ENCODE measurements at regions not wholly inside any gene's neighbourhood (a gene's known extent, or its start where the extent isn't known, plus 50 kb on each side); places are given as distances from the start of the nearest gene placed in this dataset.

DNA sequence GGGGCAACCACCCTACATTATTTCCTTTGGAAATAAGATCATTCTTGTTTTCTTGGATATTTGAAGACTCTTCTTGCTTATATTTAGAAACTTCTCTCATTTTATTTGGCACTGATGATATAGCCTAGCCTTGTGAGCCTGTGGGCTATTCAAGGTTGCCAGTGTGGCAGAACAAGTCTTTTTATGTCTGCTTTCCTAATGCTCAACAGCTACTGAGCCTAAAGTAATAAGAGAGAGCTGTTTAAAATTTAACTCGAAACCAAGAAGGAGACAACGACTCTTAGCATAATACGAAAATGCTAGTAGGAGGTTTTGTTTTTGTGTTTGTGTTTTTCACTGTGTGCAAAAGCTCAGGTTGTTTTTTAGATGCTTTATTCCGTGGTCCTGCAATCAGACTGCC lies 104.0 kb upstream of the CPM start:
- H3K27me3 Mint-ChIP-seq (ENCODE audit: low read depth), result peaks cover 2% of the 10 kb centered on the region
- H3K4me3 Mint-ChIP-seq (ENCODE audit: unreplicated experiment), result no peak overlapping the region
- TF ChIP-seq, protein P1, sequence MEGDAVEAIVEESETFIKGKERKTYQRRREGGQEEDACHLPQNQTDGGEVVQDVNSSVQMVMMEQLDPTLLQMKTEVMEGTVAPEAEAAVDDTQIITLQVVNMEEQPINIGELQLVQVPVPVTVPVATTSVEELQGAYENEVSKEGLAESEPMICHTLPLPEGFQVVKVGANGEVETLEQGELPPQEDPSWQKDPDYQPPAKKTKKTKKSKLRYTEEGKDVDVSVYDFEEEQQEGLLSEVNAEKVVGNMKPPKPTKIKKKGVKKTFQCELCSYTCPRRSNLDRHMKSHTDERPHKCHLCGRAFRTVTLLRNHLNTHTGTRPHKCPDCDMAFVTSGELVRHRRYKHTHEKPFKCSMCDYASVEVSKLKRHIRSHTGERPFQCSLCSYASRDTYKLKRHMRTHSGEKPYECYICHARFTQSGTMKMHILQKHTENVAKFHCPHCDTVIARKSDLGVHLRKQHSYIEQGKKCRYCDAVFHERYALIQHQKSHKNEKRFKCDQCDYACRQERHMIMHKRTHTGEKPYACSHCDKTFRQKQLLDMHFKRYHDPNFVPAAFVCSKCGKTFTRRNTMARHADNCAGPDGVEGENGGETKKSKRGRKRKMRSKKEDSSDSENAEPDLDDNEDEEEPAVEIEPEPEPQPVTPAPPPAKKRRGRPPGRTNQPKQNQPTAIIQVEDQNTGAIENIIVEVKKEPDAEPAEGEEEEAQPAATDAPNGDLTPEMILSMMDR (IDR thresholded peaks at IDR 0.05), result no peak
- H3K4me1 Mint-ChIP-seq (ENCODE audit: low read depth), result no peaks in the 10 kb centered on the region
- no peak overlapping the region for H3K27ac Mint-ChIP-seq (ENCODE audit: unreplicated experiment)
- no peaks in the 10 kb centered on the region for H3K36me3 Mint-ChIP-seq (ENCODE audit: low read depth)
- no peak for DNase-seq (ENCODE audit: low spot score)
- H3K9me3 Mint-ChIP-seq (ENCODE audit: low read depth), result no peaks in the 10 kb centered on the region

DNA sequence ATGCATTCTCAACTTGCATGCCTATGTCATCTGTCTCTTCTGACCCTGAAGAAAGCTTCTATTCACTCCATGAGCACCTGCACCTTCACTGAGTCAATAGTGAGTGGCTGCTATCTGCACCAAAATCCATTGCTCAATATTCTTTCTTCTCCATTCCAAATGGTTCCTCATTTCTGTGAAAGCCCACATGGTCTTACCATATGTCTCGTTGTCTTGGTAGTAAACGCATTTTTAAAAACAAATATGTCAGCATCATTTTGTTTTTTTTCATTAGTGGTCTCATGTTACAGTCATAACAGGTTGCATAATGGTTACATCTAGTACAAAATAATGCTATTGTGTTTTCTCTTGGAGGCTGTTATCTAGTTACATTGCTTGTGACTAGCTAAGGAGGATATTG lies 106.9 kb upstream of the CPM start:
- no peaks in the 10 kb centered on the region for H3K36me3 Mint-ChIP-seq (ENCODE audit: low read depth)
- H3K9me3 Mint-ChIP-seq (ENCODE audit: low read depth), result no peaks in the 10 kb centered on the region
- DNase-seq (ENCODE audit: low spot score), result no peak
- H3K4me1 Mint-ChIP-seq (ENCODE audit: low read depth), result no peaks in the 10 kb centered on the region
- H3K27ac Mint-ChIP-seq (ENCODE audit: unreplicated experiment), result no peak overlapping the region
- TF ChIP-seq, protein P1 (IDR thresholded peaks at IDR 0.05), result no peak
- no peak overlapping the region for H3K4me3 Mint-ChIP-seq (ENCODE audit: unreplicated experiment)
- H3K27me3 Mint-ChIP-seq (ENCODE audit: low read depth), result no peaks in the 10 kb centered on the region

DNA sequence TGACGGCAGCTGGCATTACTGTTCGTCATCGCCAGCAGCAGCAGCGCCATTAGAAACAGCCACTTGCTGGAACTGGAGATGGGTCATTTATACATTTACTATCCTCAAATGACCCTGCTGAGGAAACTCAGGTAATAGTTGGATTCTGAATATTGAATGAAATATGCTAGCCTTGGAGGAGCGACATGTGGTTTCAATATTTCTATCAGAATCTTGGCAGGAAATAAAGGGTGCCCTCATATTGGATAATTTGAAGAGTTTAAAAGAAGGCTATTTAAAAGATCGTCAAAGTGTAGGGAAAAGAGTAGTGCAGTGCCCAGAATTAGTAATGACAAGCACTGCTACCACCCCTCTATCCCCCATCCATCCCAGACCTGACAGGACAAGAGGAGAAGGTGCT lies 109.6 kb upstream of the CPM start:
- Mint-ChIP-seq H3K4me1 (ENCODE audit: low read depth) (no peaks in the 10 kb centered on the region), H3K9me3 (ENCODE audit: low read depth) (no peaks in the 10 kb centered on the region), H3K4me3 (ENCODE audit: unreplicated experiment) (no peak overlapping the region), H3K27me3 (ENCODE audit: low read depth) (no peaks in the 10 kb centered on the region), H3K27ac (ENCODE audit: unreplicated experiment) (no peak overlapping the region), H3K36me3 (ENCODE audit: low read depth) (no peaks in the 10 kb centered on the region)
- TF ChIP-seq, protein P1 (IDR thresholded peaks at IDR 0.05), result no peak
- DNase-seq (ENCODE audit: low spot score), result no peak

DNA sequence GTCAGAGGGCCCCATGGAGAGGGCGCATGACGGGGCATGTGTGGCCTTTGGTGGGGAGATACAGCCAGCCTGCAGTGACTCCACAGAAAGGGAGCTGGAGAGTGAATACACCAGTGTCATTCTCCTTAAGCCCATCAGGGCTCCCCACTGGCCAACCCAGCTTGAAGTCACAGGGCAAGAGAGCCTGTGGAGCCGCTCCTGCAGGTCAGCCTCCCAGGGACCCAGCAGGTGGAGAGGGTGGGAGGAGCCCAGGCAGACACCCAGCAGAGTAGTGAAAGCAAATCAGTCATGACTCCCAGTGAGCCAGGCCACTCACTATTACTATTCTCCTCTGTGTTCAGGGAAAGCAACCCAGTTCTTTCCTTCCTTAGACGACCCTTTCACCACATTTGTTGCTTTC lies 110.0 kb upstream of the CPM start:
- Mint-ChIP-seq H3K4me3 (ENCODE audit: unreplicated experiment) (no peak overlapping the region), H3K27me3 (ENCODE audit: low read depth) (no peaks in the 10 kb centered on the region), H3K9me3 (ENCODE audit: low read depth) (no peaks in the 10 kb centered on the region), H3K27ac (ENCODE audit: unreplicated experiment) (no peak overlapping the region), H3K4me1 (ENCODE audit: low read depth) (no peaks in the 10 kb centered on the region), H3K36me3 (ENCODE audit: low read depth) (no peaks in the 10 kb centered on the region)
- no peak for DNase-seq (ENCODE audit: low spot score)
- TF ChIP-seq, protein P1 (IDR thresholded peaks at IDR 0.05), result no peak

DNA sequence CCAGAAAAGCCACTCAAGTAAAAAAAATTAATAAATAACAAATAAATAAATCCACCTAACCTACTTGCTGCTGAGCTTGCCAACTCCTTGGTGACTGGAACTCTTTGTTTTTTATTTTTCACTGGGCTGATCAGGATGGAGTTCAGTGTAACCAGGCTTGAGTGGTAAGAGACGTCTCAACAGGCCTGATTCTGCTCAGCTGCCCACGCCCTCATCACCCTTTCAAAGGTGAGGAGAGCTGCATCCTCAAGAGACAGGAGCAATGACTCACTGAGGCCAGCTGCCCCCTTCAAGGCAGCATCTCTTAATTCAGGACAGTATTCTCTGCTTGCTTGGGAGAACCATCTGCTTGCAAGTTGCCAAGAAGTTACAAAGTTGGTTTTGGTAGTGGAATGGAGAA lies 111.9 kb upstream of the CPM start:
- H3K4me3 Mint-ChIP-seq (ENCODE audit: unreplicated experiment), result no peak overlapping the region
- no peaks in the 10 kb centered on the region for H3K9me3 Mint-ChIP-seq (ENCODE audit: low read depth)
- H3K27ac Mint-ChIP-seq (ENCODE audit: unreplicated experiment), result no peak overlapping the region
- no peaks in the 10 kb centered on the region for H3K27me3 Mint-ChIP-seq (ENCODE audit: low read depth)
- H3K4me1 Mint-ChIP-seq (ENCODE audit: low read depth), result no peaks in the 10 kb centered on the region
- no peaks in the 10 kb centered on the region for H3K36me3 Mint-ChIP-seq (ENCODE audit: low read depth)
- no peak for DNase-seq (ENCODE audit: low spot score)
- TF ChIP-seq, protein P1 (IDR thresholded peaks at IDR 0.05), result no peak
